H1 (cell line): ENCODE measurements at regions not wholly inside any gene's neighbourhood (a gene's known extent, or its start where the extent isn't known, plus 50 kb on each side); places are given as distances from the start of the nearest gene placed in this dataset.

ENCODE experiments used
- CTCF ChIA-PET: fragments of 300-600 bp; sonication (Branson Sonifier 250); formaldehyde crosslinking; loops from one replicate; lab custom pipeline; 2021; ENCODE audit not compliant: partially characterized antibody; lab: Charles Lee
- POLR2A ChIA-PET: fragments of 300-600 bp; sonication (Branson Sonifier 250); formaldehyde crosslinking; loops from one replicate; lab custom pipeline; 2021; ENCODE audit warnings: inconsistent platforms; ENCODE audit not compliant: partially characterized antibody; lab: Charles Lee
- DNase-seq, 2 experiments: peaks; one replicate each; pipeline versions ENCODE4 v3.0.0 to v3.0.0-alpha.2; 2010 to 2022; ENCODE audit warnings: low spot score in 2 of 2, low read depth in 1 of 2, mixed read lengths in 1 of 2
- FAIRE-seq: peaks from 2 replicates; lab custom pipeline; 2011; peaks lifted over from hg19 to GRCh38; lab: Jason Lieb, UNC
- H2AFZ ChIP-seq: 2 replicates; pipeline ENCODE4 v1.8.1; 2012; ENCODE audit warnings: low read length, inconsistent platforms
- H2AK5ac ChIP-seq: 2 replicates; pipeline ENCODE4 v1.6.1; 2013; ENCODE audit warnings: low read depth, low read length
- H2BK120ac ChIP-seq: replicated peaks from 2 replicates; pipeline ENCODE3; 2013; ENCODE audit warnings: low read depth, low read length, inconsistent platforms
- H2BK12ac ChIP-seq: 2 replicates; pipeline ENCODE4 v1.6.1; 2013; ENCODE audit warnings: low read depth, low read length
- H2BK15ac ChIP-seq: 2 replicates; pipeline ENCODE4 v1.6.1; 2013; ENCODE audit warnings: low read length
- H2BK20ac ChIP-seq: 2 replicates; pipeline ENCODE4 v1.6.1; 2013; ENCODE audit warnings: low read length
- H2BK5ac ChIP-seq: 2 replicates; pipeline ENCODE4 v1.6.1; 2013; ENCODE audit warnings: low read depth, low read length
- H3K14ac ChIP-seq: 2 replicates; pipeline ENCODE4 v1.6.1; 2013; ENCODE audit warnings: inconsistent platforms; ENCODE audit not compliant: insufficient read length
- H3K18ac ChIP-seq: 2 replicates; pipeline ENCODE4 v1.6.1; 2013; ENCODE audit warnings: low read length; ENCODE audit errors: extremely low read depth
- H3K23ac ChIP-seq: 2 replicates; pipeline ENCODE4 v1.6.1; 2013; ENCODE audit warnings: inconsistent platforms; ENCODE audit not compliant: insufficient read length
- H3K23me2 ChIP-seq: 2 replicates; pipeline ENCODE4 v1.6.1; 2013; ENCODE audit warnings: low read depth, low read length
- H3K27ac ChIP-seq: 2 replicates; pipeline ENCODE4 v1.6.1; 2011; ENCODE audit warnings: low read depth, low read length, inconsistent platforms
- H3K27me3 ChIP-seq, 4 experiments: replicated peaks in 1 of 4; 1 replicate in 1 of 4; 2 replicates in 3 of 4; pipeline versions ENCODE4 v1.6.1 to v1.8.1; 2011 to 2013; ENCODE audit warnings: low read length in 3 of 4, mild to moderate bottlenecking in 3 of 4, inconsistent platforms in 2 of 4, mixed read lengths in 2 of 4, moderate library complexity in 1 of 4; ENCODE audit not compliant: control insufficient read depth in 3 of 4, insufficient read depth in 3 of 4; ENCODE audit errors: extremely low read depth in 1 of 4
- H3K36me3 ChIP-seq, 4 experiments: 2 replicates each; pipeline versions ENCODE4 v1.6.1 to v1.8.1; 2011 to 2013; ENCODE audit warnings: mild to moderate bottlenecking in 4 of 4, low read length in 3 of 4, moderate library complexity in 2 of 4, control low read depth in 1 of 4, inconsistent platforms in 1 of 4; ENCODE audit not compliant: insufficient read depth in 4 of 4, control insufficient read depth in 2 of 4
- H3K4ac ChIP-seq: replicated peaks from 2 replicates; pipeline ENCODE3; 2013; ENCODE audit warnings: low read length, low read depth, mixed read lengths, inconsistent platforms; ENCODE audit not compliant: insufficient read length
- H3K4me1 ChIP-seq, 4 experiments: replicated peaks in 1 of 4; 1 replicate in 1 of 4; 2 replicates in 3 of 4; pipeline versions ENCODE4 v1.6.1 to v1.8.1; 2011 to 2013; ENCODE audit warnings: low read length in 3 of 4, inconsistent platforms in 2 of 4, mixed read lengths in 1 of 4; ENCODE audit not compliant: insufficient read depth in 4 of 4, control insufficient read depth in 3 of 4
- H3K4me2 ChIP-seq, 2 experiments: 2 replicates each; pipeline versions ENCODE4 v1.6.1 to v1.8.1; 2011 to 2013; ENCODE audit warnings: low read depth in 2 of 2, low read length in 2 of 2, control low read depth in 1 of 2, inconsistent platforms in 1 of 2, mild to moderate bottlenecking in 1 of 2; ENCODE audit not compliant: insufficient read depth in 1 of 2
- H3K4me3 ChIP-seq, 4 experiments: fragments of 200-600, 300-600 bp in 1 of 4; sonication (generic), shearing (Covaris generic), sonication (Bioruptor Twin) in 1 of 4; 2 replicates each; pipeline versions ENCODE4 v1.5.1 to v1.8.1; 2011 to 2016; ENCODE audit warnings: low read length in 4 of 4, low read depth in 3 of 4, control low read depth in 2 of 4, inconsistent platforms in 2 of 4, mild to moderate bottlenecking in 2 of 4, mixed read lengths in 1 of 4, moderate library complexity in 1 of 4; ENCODE audit not compliant: insufficient read depth in 2 of 4; ENCODE audit errors: extremely low read depth in 1 of 4
- H3K56ac ChIP-seq: replicated peaks from 2 replicates; pipeline ENCODE3; 2013; ENCODE audit warnings: low read depth, mild to moderate bottlenecking, mixed read lengths, low read length, inconsistent platforms; ENCODE audit not compliant: insufficient read length
- H3K79me1 ChIP-seq: 2 replicates; pipeline ENCODE4 v1.6.1; 2013; ENCODE audit warnings: low read depth, low read length, control low read depth
- H3K79me2 ChIP-seq, 2 experiments: 2 replicates each; pipeline versions ENCODE4 v1.6.1 to v1.8.1; 2012 to 2013; ENCODE audit warnings: low read length in 2 of 2, mild to moderate bottlenecking in 2 of 2, inconsistent platforms in 1 of 2; ENCODE audit not compliant: insufficient read depth in 2 of 2, control insufficient read depth in 1 of 2
- H3K9ac ChIP-seq, 4 experiments: replicated peaks in 1 of 4; 1 replicate in 1 of 4; 2 replicates in 3 of 4; pipeline versions ENCODE4 v1.6.1 to v1.8.1; 2011 to 2013; ENCODE audit warnings: low read depth in 3 of 4, low read length in 3 of 4, control low read depth in 2 of 4, mild to moderate bottlenecking in 2 of 4, moderate library complexity in 2 of 4, inconsistent platforms in 1 of 4; ENCODE audit errors: extremely low read depth in 1 of 4
- H3K9me3 ChIP-seq, 2 experiments: 2 replicates each; pipeline versions ENCODE4 v1.6.1 to v1.8.1; 2012 to 2013; ENCODE audit warnings: mild to moderate bottlenecking in 2 of 2, moderate library complexity in 2 of 2, control low read depth in 1 of 2, inconsistent platforms in 1 of 2, low read depth in 1 of 2, low read length in 1 of 2, mixed read lengths in 1 of 2; ENCODE audit not compliant: insufficient read depth in 2 of 2
- H4K20me1 ChIP-seq, 2 experiments: replicated peaks in 1 of 2; 2 replicates each; pipeline versions ENCODE3 to v1.8.1; 2011 to 2013; ENCODE audit warnings: inconsistent platforms in 2 of 2, low read length in 2 of 2, mild to moderate bottlenecking in 1 of 2; ENCODE audit not compliant: insufficient read depth in 2 of 2, control insufficient read depth in 1 of 2
- H4K5ac ChIP-seq: 2 replicates; pipeline ENCODE4 v1.6.1; 2013; ENCODE audit warnings: low read length, low read depth, mixed read lengths, inconsistent platforms; ENCODE audit not compliant: insufficient read length
- H4K8ac ChIP-seq: 2 replicates; pipeline ENCODE4 v1.8.0; 2013; ENCODE audit warnings: mild to moderate bottlenecking, moderate library complexity, low read length, inconsistent platforms; ENCODE audit not compliant: insufficient read depth; ENCODE audit errors: extremely low read depth
- H4K91ac ChIP-seq: replicated peaks from 2 replicates; pipeline ENCODE3; 2013; ENCODE audit warnings: low read length, mixed read lengths, inconsistent platforms; ENCODE audit not compliant: insufficient read length
- ATF3 ChIP-seq: IDR thresholded peaks from 2 replicates; pipeline ENCODE4 v1.6.1; 2011; ENCODE audit warnings: low read depth, mild to moderate bottlenecking, low read length; ENCODE audit not compliant: insufficient read depth
- EP300 ChIP-seq, 2 experiments: IDR thresholded peaks; 1 replicate in 1 of 2; 2 replicates in 1 of 2; pipeline ENCODE4 v1.6.1; 2011 to 2012; ENCODE audit warnings: low read depth in 2 of 2, low read length in 2 of 2, mild to moderate bottlenecking in 2 of 2, borderline replicate concordance in 1 of 2, inconsistent platforms in 1 of 2, moderate library complexity in 1 of 2
- HDAC2 ChIP-seq, 2 experiments: fragments of 300-600 bp in 1 of 2; sonication (generic) in 1 of 2; IDR thresholded peaks; 2 replicates each; pipeline ENCODE4 v1.6.1; 2011 to 2012; ENCODE audit warnings: low read depth in 2 of 2, low read length in 2 of 2, mild to moderate bottlenecking in 2 of 2, moderate library complexity in 2 of 2, borderline replicate concordance in 1 of 2, inconsistent platforms in 1 of 2
- HDAC6 ChIP-seq: IDR thresholded peaks from one replicate; pipeline ENCODE4 v1.7.1; 2012; ENCODE audit warnings: low read depth, mild to moderate bottlenecking, inconsistent platforms, low read length, moderate library complexity
- KDM5A ChIP-seq: fragments of 200-600 bp; IDR thresholded peaks from 2 replicates; pipeline ENCODE4 v1.7.1; 2012; ENCODE audit warnings: mild to moderate bottlenecking, low read length, inconsistent platforms, mixed read lengths
- NANOG ChIP-seq: IDR thresholded peaks from 2 replicates; pipeline ENCODE4 v1.6.1; 2011; ENCODE audit warnings: low read length, low read depth, mild to moderate bottlenecking, inconsistent platforms; ENCODE audit not compliant: insufficient read depth, poor library complexity, severe bottlenecking
- POU5F1 ChIP-seq: IDR thresholded peaks from 2 replicates; pipeline ENCODE4 v1.6.1; 2011; ENCODE audit warnings: low read depth, mild to moderate bottlenecking, low read length, moderate library complexity
- SIN3A ChIP-seq, 2 experiments: IDR thresholded peaks in 1 of 2; conservative IDR thresholded peaks in 1 of 2; 2 replicates each; pipeline ENCODE4 v1.6.1; 2011 to 2012; ENCODE audit warnings: low read length in 2 of 2, improper control_type of control experiment in 1 of 2, low read depth in 1 of 2, mild to moderate bottlenecking in 1 of 2
- SIX5 ChIP-seq: IDR thresholded peaks from 2 replicates; pipeline ENCODE4 v1.6.1; 2011; ENCODE audit warnings: mild to moderate bottlenecking, low read depth, low read length
- TAF7 ChIP-seq: optimal IDR thresholded peaks from 2 replicates; pipeline ENCODE3; 2011; ENCODE audit warnings: low read depth, mild to moderate bottlenecking, inconsistent platforms, low read length, moderate library complexity, borderline replicate concordance
- TEAD4 ChIP-seq: IDR thresholded peaks from 2 replicates; pipeline ENCODE4 v1.6.1; 2012; ENCODE audit warnings: low read depth, low read length, inconsistent platforms, mixed read lengths
- ZNF274 ChIP-seq: IDR thresholded peaks from 2 replicates; pipeline ENCODE4 v1.7.0; 2012; ENCODE audit warnings: low read length, borderline replicate concordance; ENCODE audit errors: extremely low read depth
- WGBS, 2 experiments: shearing (Covaris generic) in 1 of 2; methylation state at CpG; one replicate each; pipeline versions ENCODE4 v1.1.6 to v1.1.7; 2013 to 2015; ENCODE audit warnings: low lambda C conversion rate in 2 of 2, mixed read lengths in 2 of 2, inconsistent platforms in 1 of 2, low coverage in 1 of 2, missing lambda C conversion rate in 1 of 2; ENCODE audit not compliant: insufficient replicate concordance in 2 of 2, insufficient coverage in 1 of 2, insufficient read length in 1 of 2; ENCODE audit errors: extremely low coverage in 1 of 2, missing lambda C conversion rate in 1 of 2; 5-methylcytosine and 5-hydroxymethylcytosine counted together

- Histone ChIP-seq H2BK20ac (no peak overlapping the region), H2BK5ac (no peak overlapping the region), H4K5ac (no peak overlapping the region), H3K9me3 (no peaks in the 10 kb centered on the region; a peak in 1 of 4 replicates), H3K4me3 (no peak overlapping the region), H2AFZ (0 out of 2 replicates have a peak overlapping the region, but pooled peaks have one; percentile 37), H3K79me2 (no peaks in the 10 kb centered on the region), H2BK120ac (no peak overlapping the region), H3K36me3 (no peaks in the 10 kb centered on the region), H3K27me3 (no peaks in the 10 kb centered on the region), H3K23ac (no peak overlapping the region), H4K8ac (no peak overlapping the region), H3K4me2 (no peak overlapping the region), H3K27ac (no peak overlapping the region), H2BK15ac (no peak overlapping the region), H4K91ac (no peak overlapping the region), H3K79me1 (no peaks in the 10 kb centered on the region), H2AK5ac (no peak overlapping the region), H2BK12ac (no peak overlapping the region), H3K18ac (no peak overlapping the region), H3K14ac (no peak overlapping the region), H3K56ac (no peak overlapping the region), H3K4ac (no peak overlapping the region), H3K9ac (no peak overlapping the region), H3K4me1 (no peaks in the 10 kb centered on the region), H3K23me2 (no peaks in the 10 kb centered on the region), H4K20me1 (no peaks in the 10 kb centered on the region)
- FAIRE-seq (no peak), DNase-seq (no peak)
- 94% methylated on average over 1 of the region's 1 CpG; no CpG with 5 or more reads in 1 of the 2 experiments for WGBS, 2 experiments
- TF ChIP-seq KDM5A (no peak), HDAC6 (no peak), ATF3 (no peak), TEAD4 (no peak), POU5F1 (no peak), ZNF274 (no peak), EP300 (IDR thresholded peaks at IDR 0.05; ENCODE audit: borderline replicate concordance in 1 of 2, low read depth in 2 of 2, low read length in 2 of 2) (no peak), SIN3A (conservative IDR thresholded peaks at IDR 0.05 in 1 of 2, IDR thresholded peaks at IDR 0.05 in 1 of 2; ENCODE audit: low read depth in 1 of 2, low read length in 2 of 2) (no peak), HDAC2 (IDR thresholded peaks at IDR 0.05; ENCODE audit: borderline replicate concordance in 1 of 2, low read depth in 2 of 2, low read length in 2 of 2) (no peak), NANOG (no peak), TAF7 (no peak), SIX5 (no peak)
- CTCF ChIA-PET: interaction anchor here (1.1 kb wide), 2 partner anchors 11 to 16 kb away, joined by 3 to 4 read pairs; no protein-coding TSS in a partner anchor
- POLR2A ChIA-PET: no interaction called here
Measured at GRCh38 chr3:168233001-168233400, 137.3 kb upstream of the GOLIM4 start.
